ENCODE measurements at regions not wholly inside any gene's neighbourhood (a gene's known extent, or its start where the extent isn't known, plus 50 kb on each side); places are given as distances from the start of the nearest gene placed in this dataset.

DNA sequence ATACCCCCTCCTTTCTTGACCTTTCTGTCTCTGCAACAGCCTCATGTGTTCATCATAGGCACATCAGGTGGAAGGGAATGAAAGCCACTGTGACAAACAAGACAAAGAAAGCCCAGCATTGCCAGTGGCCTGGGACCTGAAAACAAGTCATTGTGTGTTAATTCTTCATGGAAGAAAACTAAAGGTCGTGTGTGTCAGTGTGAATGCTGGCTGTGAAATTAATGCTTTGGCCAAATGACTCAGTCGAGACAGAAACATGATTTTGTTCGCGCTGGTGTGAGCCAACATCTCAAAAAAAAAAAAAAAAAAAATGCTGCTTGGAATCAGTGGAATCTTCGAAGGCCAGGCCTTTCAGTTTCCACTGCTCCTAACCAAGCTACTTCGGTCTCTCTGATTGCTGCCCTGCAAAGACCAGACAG is 386.5 kb upstream of the PROK2 start:
- TF ChIP-seq, protein P1, sequence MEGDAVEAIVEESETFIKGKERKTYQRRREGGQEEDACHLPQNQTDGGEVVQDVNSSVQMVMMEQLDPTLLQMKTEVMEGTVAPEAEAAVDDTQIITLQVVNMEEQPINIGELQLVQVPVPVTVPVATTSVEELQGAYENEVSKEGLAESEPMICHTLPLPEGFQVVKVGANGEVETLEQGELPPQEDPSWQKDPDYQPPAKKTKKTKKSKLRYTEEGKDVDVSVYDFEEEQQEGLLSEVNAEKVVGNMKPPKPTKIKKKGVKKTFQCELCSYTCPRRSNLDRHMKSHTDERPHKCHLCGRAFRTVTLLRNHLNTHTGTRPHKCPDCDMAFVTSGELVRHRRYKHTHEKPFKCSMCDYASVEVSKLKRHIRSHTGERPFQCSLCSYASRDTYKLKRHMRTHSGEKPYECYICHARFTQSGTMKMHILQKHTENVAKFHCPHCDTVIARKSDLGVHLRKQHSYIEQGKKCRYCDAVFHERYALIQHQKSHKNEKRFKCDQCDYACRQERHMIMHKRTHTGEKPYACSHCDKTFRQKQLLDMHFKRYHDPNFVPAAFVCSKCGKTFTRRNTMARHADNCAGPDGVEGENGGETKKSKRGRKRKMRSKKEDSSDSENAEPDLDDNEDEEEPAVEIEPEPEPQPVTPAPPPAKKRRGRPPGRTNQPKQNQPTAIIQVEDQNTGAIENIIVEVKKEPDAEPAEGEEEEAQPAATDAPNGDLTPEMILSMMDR (conservative IDR thresholded peaks at IDR 0.05; ENCODE audit: low read depth, low read length): no peak
- TF ChIP-seq, protein P2, sequence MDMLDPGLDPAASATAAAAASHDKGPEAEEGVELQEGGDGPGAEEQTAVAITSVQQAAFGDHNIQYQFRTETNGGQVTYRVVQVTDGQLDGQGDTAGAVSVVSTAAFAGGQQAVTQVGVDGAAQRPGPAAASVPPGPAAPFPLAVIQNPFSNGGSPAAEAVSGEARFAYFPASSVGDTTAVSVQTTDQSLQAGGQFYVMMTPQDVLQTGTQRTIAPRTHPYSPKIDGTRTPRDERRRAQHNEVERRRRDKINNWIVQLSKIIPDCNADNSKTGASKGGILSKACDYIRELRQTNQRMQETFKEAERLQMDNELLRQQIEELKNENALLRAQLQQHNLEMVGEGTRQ (IDR thresholded peaks at IDR 0.05; ENCODE audit: low read depth, low read length): no peak
- TF ChIP-seq MAZ (IDR thresholded peaks at IDR 0.05; ENCODE audit: borderline replicate concordance, low read depth, low read length) (no peak), RCOR1 (IDR thresholded peaks at IDR 0.05; ENCODE audit: insufficient replicate concordance, low read length) (no peak), POLR2A (IDR thresholded peaks at IDR 0.05; ENCODE audit: low read depth, low read length) (no peak), FOS (IDR thresholded peaks at IDR 0.05; ENCODE audit: low read depth, low read length) (no peak), RAD21 (IDR thresholded peaks at IDR 0.05; ENCODE audit: low read length) (no peak), CEBPB (IDR thresholded peaks at IDR 0.05; ENCODE audit: low read depth, low read length) (no peak), SMC3 (IDR thresholded peaks at IDR 0.05; ENCODE audit: low read depth, low read length) (no peak), BHLHE40 (IDR thresholded peaks at IDR 0.05; ENCODE audit: low read depth, low read length) (no peak), MXI1 (IDR thresholded peaks at IDR 0.05; ENCODE audit: borderline replicate concordance, low read depth, low read length) (no peak), MAFK (IDR thresholded peaks at IDR 0.05; ENCODE audit: low read depth, low read length) (no peak)

Measured in IMR-90 (cell line).